GM23338 (cell line): ENCODE measurements at regions not wholly inside any gene's neighbourhood (a gene's known extent, or its start where the extent isn't known, plus 50 kb on each side); places are given as distances from the start of the nearest gene placed in this dataset.

Experiments
- ATAC-seq: fragments of 200-7000 bp; cut with Tn5 transposase; 3 replicates; pipeline ENCODE4 v1.9.1; 2020
- DNase-seq: peaks from one replicate; pipeline ENCODE4 v3.0.0-alpha.2; 2015; ENCODE audit warnings: low spot score
- H2AFZ ChIP-seq: fragments of 200-600 bp; sonication (generic); 2 replicates; pipeline ENCODE4 v1.8.0; 2016; ENCODE audit warnings: antibody characterized with exemption, mild to moderate bottlenecking, moderate library complexity
- H3F3A ChIP-seq: fragments of 200-600 bp; sonication (generic); replicated peaks from 2 replicates; pipeline ENCODE4 v1.8.0; 2017; ENCODE audit warnings: antibody characterized with exemption, mixed run types, low read depth
- H3K27ac ChIP-seq: fragments of 200-600 bp; sonication (generic); 2 replicates; pipeline ENCODE4 v1.6.1; 2016; ENCODE audit warnings: low read depth
- H3K27me3 ChIP-seq: fragments of 200-600 bp; sonication (generic); 2 replicates; pipeline ENCODE4 v1.8.0; 2016; ENCODE audit warnings: mild to moderate bottlenecking, mixed run types, moderate library complexity; ENCODE audit not compliant: insufficient read depth
- H3K36me3 ChIP-seq: fragments of 200-600 bp; sonication (generic); 2 replicates; pipeline ENCODE4 v1.8.0; 2016; ENCODE audit warnings: mild to moderate bottlenecking; ENCODE audit not compliant: insufficient read depth
- H3K4me1 ChIP-seq: fragments of 200-600 bp; sonication (generic); 2 replicates; pipeline ENCODE4 v1.8.0; 2016; ENCODE audit warnings: mild to moderate bottlenecking, moderate library complexity; ENCODE audit not compliant: insufficient read depth
- H3K4me2 ChIP-seq: fragments of 200-600 bp; sonication (generic); 2 replicates; pipeline ENCODE4 v1.7.1; 2017; ENCODE audit warnings: mixed run types
- H3K4me3 ChIP-seq: fragments of 200-600 bp; sonication (generic); 2 replicates; pipeline ENCODE4 v1.6.1; 2016; ENCODE audit warnings: mixed run types
- H3K79me2 ChIP-seq: fragments of 200-600 bp; sonication (generic); replicated peaks from 2 replicates; pipeline ENCODE4 v1.8.0; 2017; ENCODE audit warnings: mild to moderate bottlenecking; ENCODE audit not compliant: insufficient read depth
- H3K9me2 ChIP-seq: fragments of 200-600 bp; sonication (generic); 2 replicates; pipeline ENCODE4 v1.8.0; 2017; ENCODE audit not compliant: insufficient read depth
- H4K20me1 ChIP-seq: fragments of 200-600 bp; sonication (generic); replicated peaks from 2 replicates; pipeline ENCODE4 v1.8.0; 2017; ENCODE audit warnings: mild to moderate bottlenecking; ENCODE audit not compliant: insufficient read depth
- H3K27ac Mint-ChIP-seq: 2 replicates; pipeline ENCODE4 v1.8.0; 2020; ENCODE audit warnings: inconsistent platforms, mild to moderate bottlenecking, moderate library complexity, mixed read lengths
- H3K27me3 Mint-ChIP-seq: 3 replicates; pipeline ENCODE4 v1.8.0; 2022; ENCODE audit warnings: low read depth, mild to moderate bottlenecking, moderate library complexity, mixed read lengths, inconsistent platforms; ENCODE audit not compliant: insufficient read depth, poor library complexity
- H3K36me3 Mint-ChIP-seq: 3 replicates; pipeline ENCODE4 v1.8.0; 2021; ENCODE audit warnings: low read depth, mild to moderate bottlenecking, inconsistent platforms, moderate library complexity, mixed read lengths
- H3K4me1 Mint-ChIP-seq: 3 replicates; pipeline ENCODE4 v1.8.0; 2020; ENCODE audit warnings: mild to moderate bottlenecking, inconsistent platforms, mixed read lengths
- H3K4me3 Mint-ChIP-seq: 3 replicates; pipeline ENCODE4 v1.8.0; 2021; ENCODE audit warnings: moderate library complexity, mild to moderate bottlenecking, inconsistent platforms, mixed read lengths
- H3K9me3 Mint-ChIP-seq: 3 replicates; pipeline ENCODE4 v1.8.0; 2020; ENCODE audit warnings: moderate library complexity, mild to moderate bottlenecking, inconsistent platforms, mixed read lengths
- CREB1 ChIP-seq: fragments of 250-450 bp; sonication (Bioruptor Pico); IDR thresholded peaks from 2 replicates; pipeline ENCODE4 v1.5.0; 2020; ENCODE audit warnings: low read depth, mild to moderate bottlenecking, moderate library complexity
- EZH2 ChIP-seq: fragments of 200-600 bp; sonication (generic); IDR thresholded peaks from one replicate; pipeline ENCODE4 v1.8.0; 2017; ENCODE audit warnings: antibody characterized with exemption, mild to moderate bottlenecking, low read depth; ENCODE audit not compliant: unreplicated experiment
- EZH2phosphoT487 ChIP-seq: fragments of 200-600 bp; sonication (generic); IDR thresholded peaks from one replicate; pipeline ENCODE4 v1.8.1; 2018; ENCODE audit warnings: antibody characterized with exemption; ENCODE audit not compliant: unreplicated experiment
- JUNB ChIP-seq: IDR thresholded peaks from one replicate; pipeline ENCODE4 v1.6.1; 2016; ENCODE audit warnings: antibody characterized with exemption; ENCODE audit not compliant: unreplicated experiment
- NANOG ChIP-seq: IDR thresholded peaks from 2 replicates; pipeline ENCODE4 v1.6.1; 2016; ENCODE audit warnings: antibody characterized with exemption, borderline replicate concordance
- POLR2AphosphoS5 ChIP-seq: IDR thresholded peaks from 2 replicates; pipeline ENCODE4 v1.6.1; 2016; ENCODE audit warnings: antibody characterized with exemption, low read depth
- STAT1 ChIP-seq: IDR thresholded peaks from one replicate; pipeline ENCODE4 v1.6.1; 2016; ENCODE audit warnings: antibody characterized with exemption; ENCODE audit not compliant: unreplicated experiment
- ZNF114 ChIP-seq: fragments of 250-450 bp; sonication (Bioruptor Pico); IDR thresholded peaks from 2 replicates; pipeline ENCODE4 v1.5.0; 2020; ENCODE audit warnings: mild to moderate bottlenecking, moderate library complexity
- ZNF331 ChIP-seq: fragments of 250-450 bp; sonication (Bioruptor Pico); IDR thresholded peaks from 2 replicates; pipeline ENCODE4 v1.5.0; 2020; ENCODE audit warnings: low read depth, mild to moderate bottlenecking, moderate library complexity
- TF ChIP-seq, protein P1 (sequence below), 2 experiments: fragments of 200-600 bp in 1 of 2; sonication (generic) in 1 of 2; conservative IDR thresholded peaks; 2 replicates each; pipeline versions ENCODE4 v1.5.1 to v1.6.1; 2016 to 2017; ENCODE audit warnings: antibody characterized with exemption in 2 of 2, low read depth in 2 of 2, mild to moderate bottlenecking in 2 of 2, moderate library complexity in 1 of 2
- TF ChIP-seq, protein P2 (sequence below): IDR thresholded peaks from 2 replicates; pipeline ENCODE4 v1.6.1; 2016; ENCODE audit warnings: antibody characterized with exemption
- TF ChIP-seq, protein P3 (sequence below): IDR thresholded peaks from one replicate; pipeline ENCODE4 v1.6.1; 2018; ENCODE audit warnings: antibody characterized with exemption; ENCODE audit not compliant: unreplicated experiment

- TF ChIP-seq, protein P1, sequence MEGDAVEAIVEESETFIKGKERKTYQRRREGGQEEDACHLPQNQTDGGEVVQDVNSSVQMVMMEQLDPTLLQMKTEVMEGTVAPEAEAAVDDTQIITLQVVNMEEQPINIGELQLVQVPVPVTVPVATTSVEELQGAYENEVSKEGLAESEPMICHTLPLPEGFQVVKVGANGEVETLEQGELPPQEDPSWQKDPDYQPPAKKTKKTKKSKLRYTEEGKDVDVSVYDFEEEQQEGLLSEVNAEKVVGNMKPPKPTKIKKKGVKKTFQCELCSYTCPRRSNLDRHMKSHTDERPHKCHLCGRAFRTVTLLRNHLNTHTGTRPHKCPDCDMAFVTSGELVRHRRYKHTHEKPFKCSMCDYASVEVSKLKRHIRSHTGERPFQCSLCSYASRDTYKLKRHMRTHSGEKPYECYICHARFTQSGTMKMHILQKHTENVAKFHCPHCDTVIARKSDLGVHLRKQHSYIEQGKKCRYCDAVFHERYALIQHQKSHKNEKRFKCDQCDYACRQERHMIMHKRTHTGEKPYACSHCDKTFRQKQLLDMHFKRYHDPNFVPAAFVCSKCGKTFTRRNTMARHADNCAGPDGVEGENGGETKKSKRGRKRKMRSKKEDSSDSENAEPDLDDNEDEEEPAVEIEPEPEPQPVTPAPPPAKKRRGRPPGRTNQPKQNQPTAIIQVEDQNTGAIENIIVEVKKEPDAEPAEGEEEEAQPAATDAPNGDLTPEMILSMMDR (conservative IDR thresholded peaks at IDR 0.05; ENCODE audit: low read depth in 2 of 2): no peak
- TF ChIP-seq JUNB (no peak), EZH2phosphoT487 (no peak), CREB1 (CRISPR knock-in tag) (no peak), EZH2 (no peak)
- TF ChIP-seq, protein P2, sequence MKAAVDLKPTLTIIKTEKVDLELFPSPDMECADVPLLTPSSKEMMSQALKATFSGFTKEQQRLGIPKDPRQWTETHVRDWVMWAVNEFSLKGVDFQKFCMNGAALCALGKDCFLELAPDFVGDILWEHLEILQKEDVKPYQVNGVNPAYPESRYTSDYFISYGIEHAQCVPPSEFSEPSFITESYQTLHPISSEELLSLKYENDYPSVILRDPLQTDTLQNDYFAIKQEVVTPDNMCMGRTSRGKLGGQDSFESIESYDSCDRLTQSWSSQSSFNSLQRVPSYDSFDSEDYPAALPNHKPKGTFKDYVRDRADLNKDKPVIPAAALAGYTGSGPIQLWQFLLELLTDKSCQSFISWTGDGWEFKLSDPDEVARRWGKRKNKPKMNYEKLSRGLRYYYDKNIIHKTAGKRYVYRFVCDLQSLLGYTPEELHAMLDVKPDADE: no peak
Observed at GRCh38 chr3:101166150-101166549, 154.2 kb downstream of the IMPG2 start (continued).

DNA sequence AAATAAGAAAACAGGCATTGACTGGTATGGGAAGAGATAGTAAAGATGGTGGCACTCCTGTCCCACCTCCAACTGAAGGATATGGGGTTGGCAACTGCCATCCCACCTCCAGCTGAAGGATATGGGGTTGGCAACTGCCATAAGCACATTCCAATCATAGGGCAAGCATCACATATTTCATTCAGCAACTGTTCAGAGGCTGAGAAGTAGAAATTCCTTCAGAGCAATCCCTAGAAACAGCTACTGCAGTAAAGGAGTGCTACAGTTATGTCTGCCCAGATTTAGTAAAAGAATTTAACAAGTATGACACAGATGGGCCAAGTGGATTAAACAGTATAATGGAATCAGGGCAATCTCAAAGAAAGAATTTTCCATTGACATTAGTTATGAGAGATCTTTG lies 156.8 kb downstream of the IMPG2 start:
- no peak overlapping the region for H3K27ac Mint-ChIP-seq
- DNase-seq (no peak), ATAC-seq (no peak)
- H3K27ac ChIP-seq: no peak overlapping the region
- H3K27me3 Mint-ChIP-seq: no peaks in the 10 kb centered on the region
- no peaks in the 10 kb centered on the region; the same call in 1 of the 2 replicates for H4K20me1 ChIP-seq
- no peaks in the 10 kb centered on the region for H3K4me1 ChIP-seq
- H3K36me3 ChIP-seq: no peaks in the 10 kb centered on the region
- H3K27me3 ChIP-seq: no peaks in the 10 kb centered on the region
- H3K4me2 ChIP-seq: no peak overlapping the region
- H3K4me3 Mint-ChIP-seq: no peak overlapping the region
- H2AFZ ChIP-seq: no peak overlapping the region
- H3K79me2 ChIP-seq: no peaks in the 10 kb centered on the region
- no peaks in the 10 kb centered on the region for H3K36me3 Mint-ChIP-seq
- H3K4me1 Mint-ChIP-seq: no peaks in the 10 kb centered on the region
- no peaks in the 10 kb centered on the region for H3F3A ChIP-seq
- no peak overlapping the region for H3K4me3 ChIP-seq
- H3K9me2 ChIP-seq: 0 out of 2 replicates have a peak, but pooled peaks cover 5% of the 10 kb centered on the region
- no peaks in the 10 kb centered on the region for H3K9me3 Mint-ChIP-seq
- TF ChIP-seq POLR2AphosphoS5 (no peak), CREB1 (CRISPR knock-in tag) (no peak), ZNF114 (CRISPR knock-in tag) (no peak), EZH2phosphoT487 (no peak), EZH2 (no peak), ZNF331 (CRISPR knock-in tag) (no peak), STAT1 (no peak), NANOG (no peak), JUNB (no peak)
- TF ChIP-seq, protein P3, sequence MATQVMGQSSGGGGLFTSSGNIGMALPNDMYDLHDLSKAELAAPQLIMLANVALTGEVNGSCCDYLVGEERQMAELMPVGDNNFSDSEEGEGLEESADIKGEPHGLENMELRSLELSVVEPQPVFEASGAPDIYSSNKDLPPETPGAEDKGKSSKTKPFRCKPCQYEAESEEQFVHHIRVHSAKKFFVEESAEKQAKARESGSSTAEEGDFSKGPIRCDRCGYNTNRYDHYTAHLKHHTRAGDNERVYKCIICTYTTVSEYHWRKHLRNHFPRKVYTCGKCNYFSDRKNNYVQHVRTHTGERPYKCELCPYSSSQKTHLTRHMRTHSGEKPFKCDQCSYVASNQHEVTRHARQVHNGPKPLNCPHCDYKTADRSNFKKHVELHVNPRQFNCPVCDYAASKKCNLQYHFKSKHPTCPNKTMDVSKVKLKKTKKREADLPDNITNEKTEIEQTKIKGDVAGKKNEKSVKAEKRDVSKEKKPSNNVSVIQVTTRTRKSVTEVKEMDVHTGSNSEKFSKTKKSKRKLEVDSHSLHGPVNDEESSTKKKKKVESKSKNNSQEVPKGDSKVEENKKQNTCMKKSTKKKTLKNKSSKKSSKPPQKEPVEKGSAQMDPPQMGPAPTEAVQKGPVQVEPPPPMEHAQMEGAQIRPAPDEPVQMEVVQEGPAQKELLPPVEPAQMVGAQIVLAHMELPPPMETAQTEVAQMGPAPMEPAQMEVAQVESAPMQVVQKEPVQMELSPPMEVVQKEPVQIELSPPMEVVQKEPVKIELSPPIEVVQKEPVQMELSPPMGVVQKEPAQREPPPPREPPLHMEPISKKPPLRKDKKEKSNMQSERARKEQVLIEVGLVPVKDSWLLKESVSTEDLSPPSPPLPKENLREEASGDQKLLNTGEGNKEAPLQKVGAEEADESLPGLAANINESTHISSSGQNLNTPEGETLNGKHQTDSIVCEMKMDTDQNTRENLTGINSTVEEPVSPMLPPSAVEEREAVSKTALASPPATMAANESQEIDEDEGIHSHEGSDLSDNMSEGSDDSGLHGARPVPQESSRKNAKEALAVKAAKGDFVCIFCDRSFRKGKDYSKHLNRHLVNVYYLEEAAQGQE: no peak
- TF ChIP-seq, protein P2: no peak
- TF ChIP-seq, protein P1 (conservative IDR thresholded peaks at IDR 0.05; ENCODE audit: low read depth in 2 of 2): no peak
